Glomerular endothelial cell (primary cell): ENCODE measurements at regions not wholly inside any gene's neighbourhood (a gene's known extent, or its start where the extent isn't known, plus 50 kb on each side); places are given as distances from the start of the nearest gene placed in this dataset.

Experiments
- DNase-seq: peaks from one replicate; pipeline ENCODE4 v3.0.0-alpha.2; 2011; ENCODE audit warnings: low read depth, low spot score; ENCODE audit errors: extremely low read depth

- DNase-seq: no peak
Measured at GRCh38 chr12:124489915-124490583, 77.4 kb downstream of the NCOR2 start.

GRCh38 chr12:124489220-124489619, 78.2 kb downstream of the NCOR2 start:
- DNase-seq: no peak

- DNase-seq: no peak
Measured at GRCh38 chr12:124488520-124488919, 78.9 kb downstream of the NCOR2 start.

- no peak for DNase-seq
Measured at GRCh38 chr12:124487834-124488165, 79.6 kb downstream of the NCOR2 start.

GRCh38 chr12:124487066-124487833, 80.2 kb downstream of the NCOR2 start:
- DNase-seq: no peak

- no peak for DNase-seq
Measured at GRCh38 chr12:124486346-124486963, 81.0 kb downstream of the NCOR2 start.

- DNase-seq: no peak
Measured at GRCh38 chr12:124485371-124485770, 82.0 kb downstream of the NCOR2 start.

- no peak for DNase-seq
Measured at GRCh38 chr12:124484526-124484953, 82.9 kb downstream of the NCOR2 start.

GRCh38 chr12:124484067-124484466, 83.3 kb downstream of the NCOR2 start:
- DNase-seq: no peak

GRCh38 chr12:124482901-124483799, 84.3 kb downstream of the NCOR2 start:
- DNase-seq: no peak

GRCh38 chr12:124482567-124482893, 84.9 kb downstream of the NCOR2 start:
- DNase-seq: no peak

GRCh38 chr12:124481772-124482566, 85.4 kb downstream of the NCOR2 start:
- no peak for DNase-seq

- DNase-seq: no peak
Measured at GRCh38 chr12:124481257-124481750, 86.1 kb downstream of the NCOR2 start.

- DNase-seq: no peak
Measured at GRCh38 chr12:124480469-124481256, 86.7 kb downstream of the NCOR2 start.

- DNase-seq: no peak
Measured at GRCh38 chr12:124479680-124480468, 87.5 kb downstream of the NCOR2 start.

- DNase-seq: no peak
Measured at GRCh38 chr12:124478985-124479645, 88.3 kb downstream of the NCOR2 start.

- no peak for DNase-seq
Measured at GRCh38 chr12:124478416-124478815, 89.0 kb downstream of the NCOR2 start.
